Heart left ventricle (tissue), 13 donors: ENCODE measurements at regions not wholly inside any gene's neighbourhood (a gene's known extent, or its start where the extent isn't known, plus 50 kb on each side); places are given as distances from the start of the nearest gene placed in this dataset.

Source experiments
- CTCF ChIP-seq, 12 donors: fragments of 200-600 bp; sonication (generic) in 4 of 12; IDR thresholded peaks; one replicate each; pipeline versions ENCODE4 v1.5.0 to v1.8.0; 2018 to 2022; ENCODE audit warnings: antibody characterized with exemption in 12 of 12, mild to moderate bottlenecking in 5 of 12
- POLR2A ChIP-seq, 2 donors: fragments of 450-650 bp; IDR thresholded peaks; one replicate each; pipeline ENCODE4 v1.6.1; 2017; ENCODE audit warnings: antibody characterized with exemption in 2 of 2, mild to moderate bottlenecking in 2 of 2, moderate library complexity in 2 of 2
- donor health status: ischemic (EF 13 %, LVEDD 7.1; RV severe dilation, severe dysfunction).
- donor health status: DM: no; HTN: yes; CAD: no.
- donor health status: DM: no; HTN: no; CAD: no.
- donor health status: ischemic (EF 25% LVEDD 6.9; RV normal size, moderate dysfunction).
- donor health status: ischemic (EF 25% LVEDD 5.7; RV mildly dilated, moderate dysfunction).
- donor health status: ischemic (EF 35%, LVEDD 5.7; RV mildly dilated, moderate dysfunction).
- donor health status: nonischemic (EF 11% LVEDD 7.7; RV severe dilation, severe dysfunction).
- donor health status: DM: yes; HTN: yes; CAD: no.
- donor health status: PGD.
- donor health status: ischemic (EF 29% LVEDD 5.4; RV normal size, mild dysfunction).
- donor health status: nonischemic (EF 23%, LVEDD 6.1; RV moderate dilation, normal function).

- TF ChIP-seq CTCF (IDR thresholded peaks at IDR 0.05) (no peak), POLR2A (IDR thresholded peaks at IDR 0.05) (no peak)
Observed at GRCh38 chr15:69951898-69952555, 145.7 kb downstream of the TLE3 start.
